ENCODE measurements at regions not wholly inside any gene's neighbourhood (a gene's known extent, or its start where the extent isn't known, plus 50 kb on each side); places are given as distances from the start of the nearest gene placed in this dataset.
A peak's percentile ranks its signal among the peaks of the same experiment; 100 is the strongest.
"Not testable (repeated sequence)": the region's sequence is repeated elsewhere in the genome, so short reads cannot be mapped to it uniquely, and the experiment has no call there.

DNA sequence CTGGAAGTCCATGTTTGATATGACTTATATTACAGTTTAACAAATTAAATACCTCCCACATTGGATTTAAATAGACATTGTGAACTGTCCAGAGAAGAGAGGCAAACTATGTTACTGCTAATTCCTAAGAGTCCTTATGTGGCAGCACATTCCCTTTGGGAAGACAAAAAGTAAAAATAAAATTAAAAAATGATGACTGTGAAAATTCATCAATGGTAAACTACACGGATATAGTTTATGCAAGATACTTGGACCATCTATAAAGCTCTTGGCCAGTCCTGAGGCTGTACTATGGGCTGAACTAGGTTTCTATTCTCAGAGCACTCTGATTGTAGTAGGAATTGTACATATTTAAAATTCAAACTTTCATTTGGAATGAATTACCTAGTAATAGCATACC is 206.4 kb downstream of the LRRK2 start:
- no peak for DNase-seq

- no peak for DNase-seq
Measured at GRCh38 chr12:40435251-40435650, 210.5 kb downstream of the LRRK2 start.

GRCh38 chr12:40435951-40436350 is 211.2 kb downstream of the LRRK2 start:
- DNase-seq, result no peak

GRCh38 chr12:40436564-40436963 is 211.8 kb downstream of the LRRK2 start:
- no peak for DNase-seq

DNA sequence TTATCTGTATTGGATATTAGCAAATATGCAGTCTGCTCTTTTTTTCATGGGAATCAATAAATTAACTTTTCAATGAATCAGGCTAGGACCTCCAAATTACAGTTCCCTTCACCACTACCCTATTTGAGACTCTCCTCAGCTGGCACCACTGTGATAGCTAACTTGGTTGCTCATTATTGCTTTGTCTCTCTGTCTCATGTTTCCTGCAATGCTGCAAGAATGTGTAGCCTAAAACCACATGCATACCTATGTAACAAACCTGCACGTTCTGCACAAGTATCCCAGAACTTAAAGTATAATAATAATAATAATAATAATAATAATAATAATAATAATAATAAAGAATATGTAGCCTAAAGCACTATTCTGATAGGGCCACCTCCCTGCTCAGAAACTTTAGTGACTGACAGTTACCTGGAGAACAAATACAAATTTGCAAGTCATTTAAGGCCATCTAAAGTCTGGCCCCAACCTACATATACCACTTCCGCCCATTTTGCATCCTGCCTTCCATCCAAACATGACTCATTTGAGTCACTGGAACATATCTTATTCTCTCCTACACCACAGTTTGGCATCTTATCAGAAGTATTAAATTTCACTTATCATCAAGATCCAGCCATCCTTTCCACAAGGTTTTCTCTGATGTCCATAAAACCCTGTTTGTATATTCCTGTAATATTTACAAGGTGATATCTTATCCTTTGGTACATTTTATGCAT is 215.1 kb downstream of the LRRK2 start:
- DNase-seq, result no peak

DNA sequence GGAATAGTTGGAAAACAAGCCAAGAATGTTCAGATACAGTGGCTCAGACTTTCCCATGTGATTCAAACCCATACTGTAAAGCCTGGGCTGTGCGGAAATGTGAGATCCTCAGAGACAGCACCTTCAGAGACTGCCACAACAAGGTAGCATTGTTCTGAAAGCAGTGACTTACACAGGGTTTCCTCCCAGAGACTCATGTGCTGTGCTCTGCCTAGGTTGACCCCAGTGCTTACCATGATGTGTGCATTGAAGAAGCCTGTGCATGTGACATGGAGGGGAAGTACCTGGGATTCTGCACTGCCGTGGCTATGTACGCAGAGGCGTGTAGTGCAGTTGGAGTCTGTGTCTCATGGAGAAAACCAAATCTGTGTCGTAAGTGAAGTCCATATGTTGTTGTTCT is 219.4 kb downstream of the LRRK2 start:
- no peak for DNase-seq

GRCh38 chr12:40446385-40446784 is 221.6 kb downstream of the LRRK2 start:
- DNase-seq, result peak; percentile 10

DNA sequence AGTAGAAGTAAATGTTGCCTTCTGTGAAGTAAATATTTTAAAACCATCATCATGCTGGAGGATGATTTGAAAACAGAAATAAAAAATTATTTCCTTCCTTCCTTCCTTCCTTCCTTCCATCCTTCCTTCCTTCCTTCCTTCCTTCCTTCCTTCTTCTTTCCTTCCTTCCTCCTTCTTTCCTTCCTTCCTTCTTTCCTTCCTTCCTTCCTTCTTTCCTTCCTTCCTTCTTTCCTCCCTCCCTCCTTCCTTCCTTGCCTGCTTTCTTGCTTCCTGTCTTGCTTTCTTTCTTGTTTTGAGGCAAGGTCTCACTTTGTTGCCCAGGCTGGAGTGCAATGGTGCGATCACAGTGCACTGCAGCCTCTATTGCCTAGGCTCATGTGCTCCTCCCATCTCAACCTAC is 223.7 kb downstream of the LRRK2 start:
- not testable (repeated sequence) for DNase-seq

DNA sequence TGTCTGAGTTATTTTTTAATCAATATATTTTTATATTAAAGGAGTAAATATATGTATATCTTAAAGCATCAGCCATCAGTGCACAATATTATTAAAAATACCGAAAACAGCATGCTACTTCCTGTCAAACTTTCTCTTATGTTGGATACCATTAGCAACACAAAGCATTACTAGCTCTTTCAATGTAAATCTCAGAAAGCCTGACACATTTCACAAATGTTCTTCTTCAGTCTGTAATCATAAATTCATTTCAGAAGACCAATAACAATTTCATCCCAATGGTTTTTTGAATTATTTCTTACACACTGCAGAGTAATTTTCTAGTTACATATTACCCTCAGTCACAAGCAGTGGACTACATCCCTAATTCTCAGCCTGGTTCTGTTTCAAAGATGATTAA is 226.9 kb downstream of the LRRK2 start:
- DNase-seq, result no peak

GRCh38 chr12:40464121-40464520 is 228.1 kb upstream of the CNTN1 start:
- no peak for DNase-seq

GRCh38 chr12:40469736-40470135 is 222.5 kb upstream of the CNTN1 start:
- peak; percentile 44 for DNase-seq

- peak; percentile 21 for DNase-seq
Measured at GRCh38 chr12:40473962-40474361, 218.3 kb upstream of the CNTN1 start.

- no peak for DNase-seq
Measured at GRCh38 chr12:40474630-40475029, 217.6 kb upstream of the CNTN1 start.

DNA sequence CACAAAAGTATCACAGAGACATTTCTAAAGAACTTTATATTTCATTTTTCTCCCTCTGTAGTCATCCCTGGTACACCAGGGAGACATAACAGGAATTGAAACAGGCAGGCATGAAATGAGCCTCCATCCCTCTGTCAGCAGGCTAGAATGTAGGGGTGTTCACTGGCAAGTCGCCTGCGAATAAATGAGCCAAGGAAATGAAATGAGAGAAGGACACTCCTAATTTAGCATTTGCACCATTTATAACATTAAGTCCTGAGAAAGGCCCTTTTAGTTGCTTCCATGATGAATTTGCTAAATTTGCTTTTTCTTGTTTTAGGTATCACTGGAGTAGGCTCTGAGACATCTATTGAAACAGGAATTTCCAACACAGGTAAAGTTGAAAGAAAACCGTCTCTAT is 192.4 kb upstream of the CNTN1 start:
- no peak for DNase-seq

GRCh38 chr12:40502322-40502721 is 189.9 kb upstream of the CNTN1 start:
- DNase-seq, result no peak

DNA sequence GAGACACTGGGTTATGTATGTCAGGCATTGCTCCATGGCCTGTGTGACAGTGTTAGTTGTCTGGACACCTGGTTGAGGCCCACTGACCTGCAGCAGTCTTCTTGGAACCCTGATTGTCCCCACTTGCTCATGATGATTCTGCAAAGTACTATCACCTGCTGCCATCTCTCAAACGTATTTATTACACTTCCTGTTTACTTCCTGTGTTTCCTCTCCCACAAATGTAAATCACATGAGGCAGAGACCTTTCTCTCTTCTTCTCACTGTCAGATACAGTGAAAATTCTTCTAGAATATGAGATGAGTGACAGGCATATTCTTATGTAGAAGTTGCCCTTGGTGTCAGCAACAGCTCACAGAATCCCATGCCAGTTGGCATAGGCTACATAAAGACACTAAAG is 186.9 kb upstream of the CNTN1 start:
- DNase-seq, result no peak

GRCh38 chr12:40508421-40508820 is 183.8 kb upstream of the CNTN1 start:
- DNase-seq, result no peak

DNA sequence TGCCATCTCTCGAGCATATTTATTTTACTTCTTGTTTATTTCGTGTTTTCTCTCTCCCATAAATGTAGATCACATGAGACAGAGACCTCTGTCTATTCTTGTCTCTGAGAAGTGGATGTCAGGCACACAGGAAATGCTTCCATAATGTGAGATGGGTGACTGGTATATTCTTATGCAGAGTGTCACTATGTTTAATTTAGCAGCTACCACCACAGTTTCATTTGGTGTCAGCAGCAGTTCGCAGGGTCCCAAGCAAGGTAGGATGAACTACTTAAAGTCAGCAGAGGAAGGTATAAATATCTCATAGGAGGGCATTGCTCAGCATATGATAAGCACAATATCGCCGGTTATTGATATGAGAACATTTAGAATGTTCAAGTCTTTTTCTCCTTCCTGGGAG is 180.9 kb upstream of the CNTN1 start:
- no peak for DNase-seq

GRCh38 chr12:40515041-40515816 is 177.0 kb upstream of the CNTN1 start:
- no peak for DNase-seq

DNA sequence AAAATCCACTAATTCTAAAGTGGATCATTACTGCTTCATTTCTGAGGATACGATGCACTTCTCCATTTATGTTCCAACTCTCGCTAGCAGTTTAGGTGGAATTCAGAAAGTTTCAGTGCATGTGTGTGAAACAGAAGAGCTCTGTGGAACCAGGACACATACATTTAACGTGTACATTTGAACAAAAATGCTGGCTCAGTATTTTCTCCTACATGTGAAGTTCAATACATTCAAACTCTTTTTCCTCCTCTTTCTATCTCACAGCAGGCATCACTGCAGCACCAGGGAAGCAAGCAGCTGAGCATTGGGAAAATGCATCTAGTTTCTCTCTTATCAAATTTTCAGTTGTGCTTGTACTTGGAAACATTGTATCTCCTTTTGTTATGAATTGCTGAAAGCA is 169.4 kb upstream of the CNTN1 start:
- DNase-seq, result no peak

GRCh38 chr12:40525054-40525453 is 167.2 kb upstream of the CNTN1 start:
- DNase-seq, result no peak

DNA sequence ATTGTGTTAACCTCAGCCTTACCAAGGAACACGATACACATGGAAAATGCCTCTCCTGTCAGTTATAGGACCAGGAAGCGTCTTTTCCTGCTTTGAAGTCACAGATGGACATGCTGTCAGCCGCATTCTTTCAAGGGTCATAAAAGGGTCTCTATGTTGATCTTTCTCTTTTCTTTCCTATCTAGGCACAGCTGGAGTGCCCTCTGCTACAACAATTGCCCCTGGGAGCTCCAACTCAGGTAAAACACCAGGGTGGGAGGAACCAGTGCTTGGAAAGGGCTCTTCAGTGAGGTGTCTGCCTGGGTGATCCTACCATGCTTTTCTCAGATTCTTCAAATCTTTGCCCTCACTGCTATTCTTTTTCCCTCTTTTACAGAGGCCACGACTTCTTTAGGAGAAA is 157.4 kb upstream of the CNTN1 start:
- no peak for DNase-seq

DNA sequence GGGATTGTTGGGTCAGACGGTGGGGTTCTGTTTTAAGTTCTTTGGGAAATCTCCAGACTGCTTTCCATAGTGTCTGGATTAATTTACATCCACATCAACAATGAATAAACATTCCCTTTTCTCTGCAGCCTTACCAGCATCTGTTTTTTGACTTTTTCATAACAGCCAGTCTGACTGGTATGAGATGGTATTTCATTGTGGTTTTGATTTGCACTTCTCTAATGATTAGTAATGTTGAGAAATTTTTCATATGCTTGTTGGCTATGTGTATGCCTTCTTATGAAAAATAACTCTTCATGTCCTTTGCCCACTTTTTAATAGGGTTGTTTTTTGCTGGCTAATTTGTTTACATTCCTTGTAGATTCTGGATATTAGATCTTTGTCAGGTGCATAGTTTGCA is 140.8 kb upstream of the CNTN1 start:
- no peak for DNase-seq

DNA sequence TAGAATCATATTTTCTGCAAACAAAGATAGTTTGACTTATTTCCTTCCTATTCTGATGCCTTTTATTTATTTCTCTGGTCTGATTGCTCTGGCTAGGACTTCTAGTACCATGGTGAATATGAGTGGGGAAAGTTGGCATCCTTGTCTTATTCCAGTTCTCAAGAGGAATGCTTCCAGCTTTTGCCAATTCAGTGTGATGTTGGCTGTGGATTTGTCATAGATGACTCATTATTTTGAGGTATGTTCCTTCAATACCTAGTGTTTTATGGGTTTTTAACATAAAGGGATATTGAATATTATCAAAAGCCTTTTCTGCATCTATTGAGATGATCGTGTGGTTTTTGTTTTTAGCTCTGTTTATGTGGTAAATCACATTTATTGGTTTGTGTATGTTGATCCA is 139.4 kb upstream of the CNTN1 start:
- peak; percentile 72 for DNase-seq

DNA sequence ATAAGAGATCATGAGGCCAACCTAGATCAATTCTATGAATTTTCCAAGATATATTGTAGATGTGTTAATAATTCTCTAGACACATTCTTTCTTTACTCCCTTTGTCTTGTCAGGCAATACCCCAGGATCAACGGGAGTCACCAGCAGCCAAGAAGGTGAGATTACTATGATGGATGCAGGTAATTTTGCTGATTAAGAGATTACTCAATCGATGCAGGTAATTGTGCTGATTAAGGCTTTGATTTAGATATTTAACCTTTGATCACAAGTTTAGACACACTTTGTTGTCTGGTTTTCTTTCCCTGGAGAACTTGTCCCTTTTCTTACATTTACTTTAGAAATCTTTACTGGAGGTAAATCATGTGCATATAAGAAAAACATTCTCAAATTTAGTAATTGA is 134.3 kb upstream of the CNTN1 start:
- DNase-seq, result no peak
